Endodermal cell (in vitro differentiated cells): ENCODE measurements at regions not wholly inside any gene's neighbourhood (a gene's known extent, or its start where the extent isn't known, plus 50 kb on each side); places are given as distances from the start of the nearest gene placed in this dataset.

Source experiments
- DNase-seq: peaks from one replicate; pipeline ENCODE4 v3.0.0-alpha.2; 2017
- H3K27ac ChIP-seq: 2 replicates; pipeline ENCODE4 v1.5.1; 2013; ENCODE audit warnings: mild to moderate bottlenecking, low read depth, low read length, moderate library complexity
- H3K27me3 ChIP-seq: 2 replicates; pipeline ENCODE4 v1.6.1; 2013; ENCODE audit warnings: mild to moderate bottlenecking, low read length, moderate library complexity; ENCODE audit not compliant: insufficient read depth, control insufficient read depth, poor library complexity, severe bottlenecking
- H3K36me3 ChIP-seq: 2 replicates; pipeline ENCODE4 v1.7.0; 2013; ENCODE audit warnings: mild to moderate bottlenecking, low read length, moderate library complexity; ENCODE audit not compliant: control insufficient read depth, insufficient read depth
- H3K4me1 ChIP-seq: one replicate; pipeline ENCODE4 v1.7.0; 2013; ENCODE audit warnings: low read length; ENCODE audit not compliant: control insufficient read depth, insufficient read depth
- H3K4me3 ChIP-seq: 2 replicates; pipeline ENCODE4 v1.5.1; 2013; ENCODE audit warnings: mild to moderate bottlenecking, low read length, moderate library complexity
- H3K9ac ChIP-seq: 2 replicates; pipeline ENCODE4 v1.6.1; 2013; ENCODE audit warnings: mild to moderate bottlenecking, low read length, moderate library complexity; ENCODE audit not compliant: poor library complexity, severe bottlenecking; ENCODE audit errors: extremely low read depth
- H3K9me3 ChIP-seq: 2 replicates; pipeline ENCODE4 v1.6.1; 2013; ENCODE audit warnings: mild to moderate bottlenecking, low read length, moderate library complexity; ENCODE audit not compliant: control insufficient read depth
- H3K27ac Mint-ChIP-seq: 2 replicates; pipeline ENCODE4 v1.8.0; 2020; ENCODE audit warnings: mixed read lengths
- H3K27me3 Mint-ChIP-seq: 2 replicates; pipeline ENCODE4 v1.8.0; 2021; ENCODE audit warnings: mild to moderate bottlenecking, mixed read lengths; ENCODE audit not compliant: insufficient read depth
- H3K36me3 Mint-ChIP-seq: 2 replicates; pipeline ENCODE4 v1.8.0; 2020; ENCODE audit warnings: low read depth, mixed read lengths
- H3K4me1 Mint-ChIP-seq: 2 replicates; pipeline ENCODE4 v1.8.0; 2020; ENCODE audit warnings: mixed read lengths
- H3K4me3 Mint-ChIP-seq: 2 replicates; pipeline ENCODE4 v1.8.0; 2020; ENCODE audit warnings: mild to moderate bottlenecking, moderate library complexity, mixed read lengths
- H3K9me3 Mint-ChIP-seq: 2 replicates; pipeline ENCODE4 v1.8.0; 2020; ENCODE audit warnings: mild to moderate bottlenecking, mixed read lengths
- CTCF ChIP-seq: fragments of 200-600 bp; sonication (generic); conservative IDR thresholded peaks from 2 replicates; pipeline ENCODE4 v1.5.0; 2021; ENCODE audit warnings: antibody characterized with exemption, mild to moderate bottlenecking
- WGBS, 2 experiments: methylation state at CpG; one replicate each; pipeline versions ENCODE4 v1.1.5 to v1.1.7; 2013; ENCODE audit warnings: missing lambda C conversion rate in 2 of 2, mixed read lengths in 1 of 2; ENCODE audit not compliant: insufficient coverage in 1 of 2, insufficient read length in 1 of 2; 5-methylcytosine and 5-hydroxymethylcytosine counted together

DNA sequence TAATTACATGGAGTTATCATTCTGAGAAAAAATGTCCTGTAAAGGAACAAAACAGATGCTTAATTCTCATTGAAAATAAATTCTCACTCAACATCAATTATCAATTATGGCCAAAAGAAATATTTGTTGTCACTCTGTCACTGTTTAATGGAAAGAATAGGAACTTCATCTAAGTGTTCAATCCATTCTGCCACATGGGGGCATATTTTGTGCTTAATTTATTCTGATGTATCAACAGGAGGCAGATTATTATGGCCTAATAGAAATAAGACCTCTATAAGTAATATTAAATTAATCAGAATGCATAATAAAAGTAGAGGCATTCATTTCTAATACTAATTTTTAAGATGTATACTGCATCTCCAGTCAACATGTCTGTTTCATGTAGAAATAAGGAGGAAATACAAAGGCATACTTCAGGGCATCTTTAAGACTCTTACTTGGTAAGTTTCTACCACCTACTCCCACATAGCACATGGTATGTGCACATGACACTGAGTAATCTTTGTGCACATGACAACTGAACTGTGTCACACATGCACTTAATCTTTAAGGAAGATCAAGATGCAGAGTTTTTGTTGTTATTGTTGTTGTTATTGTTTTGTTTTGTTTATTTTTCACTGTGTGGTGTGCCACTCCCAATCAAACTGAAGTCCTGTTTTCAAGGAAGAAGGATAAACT is 420.4 kb upstream of the SEMA3A start:
- Histone ChIP-seq H3K9me3 (no peaks in the 10 kb centered on the region), H3K4me1 (no peaks in the 10 kb centered on the region), H3K27ac (no peak overlapping the region), H3K36me3 (no peaks in the 10 kb centered on the region), H3K27me3 (no peaks in the 10 kb centered on the region), H3K9ac (no peak overlapping the region), H3K4me3 (no peak overlapping the region)
- Mint-ChIP-seq H3K9me3 (no peaks in the 10 kb centered on the region), H3K27me3 (no peaks in the 10 kb centered on the region), H3K36me3 (no peaks in the 10 kb centered on the region), H3K27ac (no peak overlapping the region), H3K4me1 (no peaks in the 10 kb centered on the region), H3K4me3 (no peak overlapping the region)
- peak; percentile 47 for TF ChIP-seq CTCF
- DNase-seq: no peak

GRCh38 chr7:84612981-84613681 is 418.5 kb upstream of the SEMA3A start:
- H3K4me3 Mint-ChIP-seq: no peak overlapping the region

GRCh38 chr7:84611391-84611790 is 416.8 kb upstream of the SEMA3A start:
- H3K4me3 ChIP-seq: no peak overlapping the region
- H3K27me3 ChIP-seq: no peaks in the 10 kb centered on the region
- Mint-ChIP-seq H3K9me3 (no peaks in the 10 kb centered on the region), H3K27me3 (no peaks in the 10 kb centered on the region), H3K4me1 (peaks cover 2% of the 10 kb centered on the region), H3K27ac (no peak overlapping the region), H3K4me3 (no peak overlapping the region), H3K36me3 (no peaks in the 10 kb centered on the region)
- no peaks in the 10 kb centered on the region for H3K4me1 ChIP-seq
- no peaks in the 10 kb centered on the region for H3K9me3 ChIP-seq
- 100% methylated on average over 1 to 2 of the region's 2 CpGs for WGBS, 2 experiments
- no peak for TF ChIP-seq CTCF
- H3K9ac ChIP-seq: no peak overlapping the region
- no peak for DNase-seq
- no peaks in the 10 kb centered on the region for H3K36me3 ChIP-seq
- no peak overlapping the region for H3K27ac ChIP-seq

More at GRCh38 chr7:84612981-84613681, 418.5 kb upstream of the SEMA3A start:
- Histone ChIP-seq H3K9ac (no peak overlapping the region), H3K4me1 (no peaks in the 10 kb centered on the region), H3K36me3 (no peaks in the 10 kb centered on the region), H3K9me3 (no peaks in the 10 kb centered on the region), H3K27me3 (no peaks in the 10 kb centered on the region), H3K4me3 (no peak overlapping the region), H3K27ac (no peak overlapping the region)
- Mint-ChIP-seq H3K9me3 (no peaks in the 10 kb centered on the region), H3K27me3 (no peaks in the 10 kb centered on the region), H3K36me3 (no peaks in the 10 kb centered on the region), H3K4me1 (no peaks in the 10 kb centered on the region), H3K27ac (no peak overlapping the region)
- no peak for TF ChIP-seq CTCF
- WGBS, 2 experiments: 98 to 100% methylated on average over 2 to 5 of the region's 5 CpGs
- DNase-seq: no peak
